ENCODE measurements at regions not wholly inside any gene's neighbourhood (a gene's known extent, or its start where the extent isn't known, plus 50 kb on each side); places are given as distances from the start of the nearest gene placed in this dataset.
"Not testable (repeated sequence)": the region's sequence is repeated elsewhere in the genome, so short reads cannot be mapped to it uniquely, and the experiment has no call there.

- DNase-seq (ENCODE audit: low spot score) = not testable (repeated sequence)
These were observed 441.9 kb downstream of the TOX3 start for GRCh38 chr16:52104993-52105392.

DNA sequence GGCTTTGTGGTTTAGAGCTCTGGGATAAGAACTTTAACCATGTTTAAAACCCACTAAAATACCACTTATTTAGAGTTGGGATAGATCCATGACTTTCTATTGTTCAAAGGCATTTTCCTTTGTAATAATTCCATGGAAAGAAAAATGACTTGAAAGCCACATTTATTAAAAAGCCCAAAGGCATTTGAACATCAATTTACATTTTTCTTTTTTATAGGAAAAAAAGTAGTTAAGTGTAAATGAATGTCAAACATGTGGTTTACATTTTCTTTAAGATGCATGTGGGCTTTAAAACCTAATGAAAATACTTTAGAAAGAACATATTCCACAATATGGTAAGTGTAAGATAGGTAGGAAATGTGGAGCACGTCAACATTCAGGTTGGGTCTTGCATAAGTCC, 443.2 kb downstream of the TOX3 start:
- no peak for DNase-seq (ENCODE audit: low spot score)

- no peak for DNase-seq (ENCODE audit: low spot score)
These were observed 445.7 kb downstream of the TOX3 start for GRCh38 chr16:52101246-52101645.

- DNase-seq (ENCODE audit: low spot score) = no peak
These were observed 447.6 kb downstream of the TOX3 start for GRCh38 chr16:52099382-52099781.

DNA sequence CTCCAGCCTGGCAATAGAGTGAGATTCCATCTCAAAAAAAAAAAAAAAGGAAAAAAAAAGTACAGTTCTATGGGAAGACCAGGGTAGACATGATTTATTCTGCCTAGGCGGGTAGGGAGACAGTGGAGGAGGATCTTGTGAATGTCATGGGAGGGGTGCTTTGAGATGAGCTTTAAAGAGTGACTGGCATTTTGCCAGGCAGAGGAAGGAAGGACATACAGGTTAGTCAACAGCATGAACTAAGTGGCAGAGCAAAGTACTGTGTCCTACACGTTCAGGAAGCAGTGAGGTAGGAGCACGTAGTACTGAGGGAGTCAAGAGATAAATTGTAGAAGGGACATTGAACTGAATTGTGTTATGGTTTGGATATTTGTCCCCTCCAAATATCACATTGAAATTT, 451.5 kb downstream of the TOX3 start:
- DNase-seq (ENCODE audit: low spot score) = no peak

- no peak for DNase-seq (ENCODE audit: low spot score)
These were observed 454.8 kb downstream of the TOX3 start for GRCh38 chr16:52092126-52092525.

GRCh38 chr16:52090080-52090479, 456.9 kb downstream of the TOX3 start:
- no peak for DNase-seq (ENCODE audit: low spot score)

- no peak for DNase-seq (ENCODE audit: low spot score)
These were observed 457.5 kb downstream of the TOX3 start for GRCh38 chr16:52089476-52089875.

GRCh38 chr16:52086901-52087300, 460.0 kb downstream of the TOX3 start:
- DNase-seq (ENCODE audit: low spot score) = no peak

DNA sequence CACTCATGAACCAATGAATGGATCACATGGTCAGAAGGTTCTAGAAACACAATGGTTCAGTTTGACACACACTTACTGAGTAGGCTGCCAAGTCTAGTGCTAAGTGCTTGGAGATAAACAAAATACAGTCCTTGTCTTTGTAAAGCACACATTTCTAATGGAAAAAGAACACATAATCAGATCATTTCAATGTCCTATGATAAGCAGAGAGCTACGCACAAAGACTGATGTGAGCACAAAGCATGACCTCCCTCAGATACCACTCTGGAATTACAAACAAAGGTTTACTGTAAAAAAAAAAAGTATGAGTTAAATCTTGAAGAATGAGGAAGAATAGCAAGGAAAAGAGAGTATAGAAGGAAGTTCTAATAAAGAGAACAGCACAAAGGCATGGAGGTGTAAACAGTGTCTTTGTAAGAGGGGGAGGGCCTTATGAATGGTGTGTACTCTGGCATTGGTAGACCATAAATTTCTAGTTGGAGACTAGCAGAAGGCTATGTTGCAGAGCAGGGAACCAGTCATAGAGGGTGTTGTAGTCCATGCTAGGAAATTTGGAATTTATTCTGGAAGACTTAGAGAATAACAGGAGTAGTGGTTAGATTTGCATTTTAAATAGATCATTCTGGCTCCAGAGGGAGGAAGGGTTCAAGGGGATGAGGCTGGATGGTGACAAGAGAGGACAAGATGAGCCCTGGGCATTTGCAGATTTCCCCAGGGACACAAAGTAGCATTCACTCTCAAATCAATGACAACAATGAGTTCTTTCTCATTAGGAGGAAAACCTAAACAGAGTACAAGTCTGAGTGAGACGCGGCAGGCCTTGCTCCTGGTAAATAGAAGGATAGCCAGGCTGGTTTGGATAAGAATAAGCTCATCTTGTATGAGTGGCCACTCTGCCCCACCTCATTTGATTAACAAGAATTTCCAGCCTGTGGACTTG, 468.0 kb downstream of the TOX3 start:
- DNase-seq (ENCODE audit: low spot score) = no peak

DNA sequence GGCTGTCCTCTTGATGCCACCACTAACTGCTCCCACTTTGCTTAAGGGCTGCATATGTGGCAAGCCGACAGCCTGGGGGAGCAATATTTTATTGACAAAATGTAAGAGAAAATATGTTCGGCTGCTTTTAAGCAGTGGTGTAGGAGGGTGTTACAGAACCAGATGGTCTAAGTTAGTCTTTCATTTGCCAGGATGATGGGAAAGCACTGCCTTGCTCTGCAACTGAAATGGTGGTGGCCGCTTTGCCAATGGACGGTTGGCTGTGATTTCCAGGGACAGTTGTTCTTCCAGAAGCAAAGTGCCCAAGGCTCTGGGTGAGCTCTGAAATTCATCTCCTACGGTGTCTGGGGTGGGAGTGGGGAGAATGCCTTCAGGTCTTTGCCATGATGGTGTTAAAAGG, 469.3 kb downstream of the TOX3 start:
- no peak for DNase-seq (ENCODE audit: low spot score)

DNA sequence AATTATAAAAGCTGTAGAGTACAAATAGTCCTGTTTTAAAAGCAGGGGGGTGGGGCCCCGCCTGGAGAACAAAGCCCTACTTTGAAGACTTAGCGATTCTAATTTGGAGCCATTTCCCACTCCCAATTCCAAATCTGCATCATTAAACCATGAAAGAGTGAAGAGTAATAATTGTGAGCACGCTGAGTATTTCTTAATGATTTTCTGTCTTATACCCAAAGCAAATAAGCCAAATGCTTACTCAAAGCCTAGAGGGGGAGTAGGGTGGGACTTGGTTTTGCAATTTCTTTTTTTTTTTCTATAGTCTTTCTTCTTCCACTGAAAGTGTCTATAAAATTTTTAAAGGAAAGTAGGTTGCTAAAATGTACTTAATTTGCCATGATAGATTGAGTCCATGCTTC, 470.1 kb downstream of the TOX3 start:
- no peak for DNase-seq (ENCODE audit: low spot score)

DNA sequence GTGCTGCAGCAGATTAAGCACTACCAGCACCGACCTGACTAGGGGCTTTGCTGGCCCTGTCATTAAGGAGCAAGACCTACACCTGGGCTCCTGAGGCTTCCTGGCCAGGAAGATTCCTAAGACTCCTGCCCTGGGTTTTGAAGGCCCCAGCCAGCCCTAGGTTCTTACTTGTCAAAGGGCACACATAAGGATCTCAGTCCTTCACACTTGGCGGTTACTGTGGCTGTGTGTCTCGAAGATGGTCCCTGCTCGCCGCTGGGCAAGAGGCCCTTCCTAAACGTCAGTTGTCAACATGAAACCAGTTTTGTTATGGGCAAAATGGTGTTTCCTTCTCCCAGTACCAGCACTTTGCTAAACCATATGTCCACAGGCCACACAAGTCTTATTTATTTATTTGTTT, 470.6 kb downstream of the TOX3 start:
- no peak for DNase-seq (ENCODE audit: low spot score)

GRCh38 chr16:52074133-52074532, 472.8 kb downstream of the TOX3 start:
- DNase-seq (ENCODE audit: low spot score) = no peak

GRCh38 chr16:52073024-52073423, 473.9 kb downstream of the TOX3 start:
- no peak for DNase-seq (ENCODE audit: low spot score)

- no peak for DNase-seq (ENCODE audit: low spot score)
These were observed 475.8 kb downstream of the TOX3 start for GRCh38 chr16:52071101-52071500.

GRCh38 chr16:52070341-52071057, 476.4 kb downstream of the TOX3 start:
- no peak for DNase-seq (ENCODE audit: low spot score)

GRCh38 chr16:52069866-52070265, 477.1 kb downstream of the TOX3 start:
- DNase-seq (ENCODE audit: low spot score) = no peak

DNA sequence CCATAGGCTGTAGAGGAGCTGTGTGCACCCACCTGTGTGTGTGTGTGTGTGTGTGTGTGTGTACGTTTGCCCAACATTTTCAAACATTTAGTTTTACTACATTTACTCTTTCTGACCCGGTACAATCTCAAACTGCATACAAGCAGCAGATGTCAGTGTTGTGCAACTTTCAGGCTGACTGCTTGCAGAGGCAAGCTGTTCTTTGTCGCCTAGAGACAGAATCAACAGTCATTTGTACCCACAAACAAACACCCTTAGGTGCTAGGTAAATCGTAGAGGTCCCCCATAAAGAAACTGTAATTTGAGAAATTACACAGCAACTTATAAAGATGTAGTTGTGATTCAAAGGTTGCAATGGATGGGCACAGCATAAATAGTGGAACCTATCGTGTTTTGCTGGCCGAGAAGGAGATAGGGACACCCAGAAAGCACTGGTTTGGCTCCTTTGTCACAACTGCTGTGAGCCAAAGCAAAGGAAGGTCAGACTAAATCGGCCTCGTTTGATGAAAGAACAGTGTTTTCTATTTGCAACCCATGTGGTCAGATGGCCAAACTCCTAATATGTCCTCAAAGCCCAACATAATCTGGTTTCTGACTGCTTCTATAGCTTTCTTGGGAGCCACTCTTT, 478.4 kb downstream of the TOX3 start:
- no peak for DNase-seq (ENCODE audit: low spot score)

DNA sequence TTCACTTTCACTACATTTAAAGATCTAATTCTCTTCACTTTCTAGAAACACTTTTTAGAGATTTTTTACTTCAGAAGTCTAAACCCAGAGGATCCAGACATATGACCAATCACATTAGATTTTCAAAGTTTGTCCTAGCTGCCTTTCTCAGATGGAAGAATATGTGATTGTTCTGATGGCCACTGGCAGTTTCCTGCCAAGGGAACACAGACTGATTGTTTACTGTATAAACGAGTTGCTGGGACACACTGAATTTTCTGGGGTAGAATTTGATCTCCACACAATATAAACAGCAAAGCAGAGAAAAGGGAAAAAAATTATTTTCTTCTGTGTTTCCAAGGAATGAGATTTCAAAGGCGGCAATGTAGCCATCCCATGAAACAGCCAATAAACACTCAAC, 480.0 kb downstream of the TOX3 start:
- no peak for DNase-seq (ENCODE audit: low spot score)

DNA sequence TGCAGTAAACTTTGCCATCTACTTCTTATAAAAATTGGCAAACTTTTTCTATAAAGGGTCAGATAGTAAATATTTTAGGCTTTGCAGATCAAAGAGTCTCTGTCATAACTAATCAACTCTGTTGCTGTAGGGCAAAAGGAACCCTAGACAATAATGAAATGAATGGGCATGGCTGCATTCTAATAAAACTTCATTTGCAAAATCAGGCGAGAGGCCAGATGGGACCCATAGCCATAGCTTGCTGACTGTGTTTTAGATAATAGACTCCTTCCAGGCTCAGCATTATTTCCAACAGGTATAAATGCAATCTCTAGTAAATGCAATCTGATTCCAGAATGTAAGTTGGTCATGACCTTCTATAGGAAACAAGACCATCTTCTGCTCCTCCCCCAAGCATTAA, 490.7 kb downstream of the TOX3 start:
- no peak for DNase-seq (ENCODE audit: low spot score)

DNA sequence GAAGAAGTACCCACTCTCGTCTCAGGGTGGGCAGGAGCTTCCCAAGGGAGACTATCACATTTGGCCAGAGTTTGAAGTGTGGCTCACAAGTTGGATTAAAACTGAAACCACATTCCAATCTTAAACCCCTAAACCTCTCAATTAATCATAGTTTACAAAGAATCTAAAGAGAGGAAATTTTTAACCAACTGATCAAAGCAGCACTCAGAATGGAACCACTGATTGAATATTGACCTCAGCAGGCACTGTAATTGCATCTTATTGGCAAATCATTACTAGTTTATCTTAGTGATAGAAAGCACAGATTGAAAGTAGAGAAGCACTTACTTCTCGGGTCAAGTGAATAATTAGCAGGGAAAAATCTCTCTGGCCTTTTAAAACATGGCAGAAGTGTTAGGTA, 491.6 kb downstream of the TOX3 start:
- DNase-seq (ENCODE audit: low spot score) = no peak

DNA sequence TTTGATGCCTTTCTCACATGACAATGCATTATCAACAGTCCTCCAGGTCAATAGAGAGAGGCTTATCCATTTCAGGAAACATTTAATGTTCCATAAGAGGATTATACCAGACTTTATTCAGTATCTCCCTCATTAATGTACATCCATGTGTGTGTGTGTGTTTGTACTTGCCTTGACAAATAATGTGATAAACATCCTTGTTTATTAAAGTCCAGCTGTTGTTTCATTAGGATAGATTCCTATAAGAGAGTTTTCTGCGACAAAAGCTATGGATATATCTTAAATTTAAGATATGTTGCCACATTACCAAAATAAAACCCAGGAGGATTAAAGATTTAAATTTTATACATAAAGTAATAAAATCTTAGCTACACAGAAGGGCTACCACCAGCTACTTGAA, 492.6 kb downstream of the TOX3 start:
- no peak for DNase-seq (ENCODE audit: low spot score)
